ENCODE measurements at regions not wholly inside any gene's neighbourhood (a gene's known extent, or its start where the extent isn't known, plus 50 kb on each side); places are given as distances from the start of the nearest gene placed in this dataset.

GRCh38 chr5:165258197-165258771 is 1752.9 kb downstream of the MAT2B start:
- no peak for TF ChIP-seq CTCF (IDR thresholded peaks at IDR 0.05; ENCODE audit: low read depth, low read length, missing input control)
- no peak for TF ChIP-seq YY1 (IDR thresholded peaks at IDR 0.05)
- no peak for TF ChIP-seq ZBTB33 (IDR thresholded peaks at IDR 0.05)
- no peak for TF ChIP-seq ATF3 (IDR thresholded peaks at IDR 0.05)
- no peak for TF ChIP-seq EGR1 (IDR thresholded peaks at IDR 0.05; ENCODE audit: low read depth in 2 of 2)
- no peak for TF ChIP-seq TAF1 (conservative IDR thresholded peaks at IDR 0.05)
- TF ChIP-seq RXRA (IDR thresholded peaks at IDR 0.05): no peak
- TF ChIP-seq GABPA (IDR thresholded peaks at IDR 0.05 in 1 of 2, conservative IDR thresholded peaks at IDR 0.05 in 1 of 2): no peak
- no peak for TF ChIP-seq FOXA1 (IDR thresholded peaks at IDR 0.05)
- TF ChIP-seq, protein P1, sequence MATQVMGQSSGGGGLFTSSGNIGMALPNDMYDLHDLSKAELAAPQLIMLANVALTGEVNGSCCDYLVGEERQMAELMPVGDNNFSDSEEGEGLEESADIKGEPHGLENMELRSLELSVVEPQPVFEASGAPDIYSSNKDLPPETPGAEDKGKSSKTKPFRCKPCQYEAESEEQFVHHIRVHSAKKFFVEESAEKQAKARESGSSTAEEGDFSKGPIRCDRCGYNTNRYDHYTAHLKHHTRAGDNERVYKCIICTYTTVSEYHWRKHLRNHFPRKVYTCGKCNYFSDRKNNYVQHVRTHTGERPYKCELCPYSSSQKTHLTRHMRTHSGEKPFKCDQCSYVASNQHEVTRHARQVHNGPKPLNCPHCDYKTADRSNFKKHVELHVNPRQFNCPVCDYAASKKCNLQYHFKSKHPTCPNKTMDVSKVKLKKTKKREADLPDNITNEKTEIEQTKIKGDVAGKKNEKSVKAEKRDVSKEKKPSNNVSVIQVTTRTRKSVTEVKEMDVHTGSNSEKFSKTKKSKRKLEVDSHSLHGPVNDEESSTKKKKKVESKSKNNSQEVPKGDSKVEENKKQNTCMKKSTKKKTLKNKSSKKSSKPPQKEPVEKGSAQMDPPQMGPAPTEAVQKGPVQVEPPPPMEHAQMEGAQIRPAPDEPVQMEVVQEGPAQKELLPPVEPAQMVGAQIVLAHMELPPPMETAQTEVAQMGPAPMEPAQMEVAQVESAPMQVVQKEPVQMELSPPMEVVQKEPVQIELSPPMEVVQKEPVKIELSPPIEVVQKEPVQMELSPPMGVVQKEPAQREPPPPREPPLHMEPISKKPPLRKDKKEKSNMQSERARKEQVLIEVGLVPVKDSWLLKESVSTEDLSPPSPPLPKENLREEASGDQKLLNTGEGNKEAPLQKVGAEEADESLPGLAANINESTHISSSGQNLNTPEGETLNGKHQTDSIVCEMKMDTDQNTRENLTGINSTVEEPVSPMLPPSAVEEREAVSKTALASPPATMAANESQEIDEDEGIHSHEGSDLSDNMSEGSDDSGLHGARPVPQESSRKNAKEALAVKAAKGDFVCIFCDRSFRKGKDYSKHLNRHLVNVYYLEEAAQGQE (IDR thresholded peaks at IDR 0.05): no peak
- TF ChIP-seq HNF4A (conservative IDR thresholded peaks at IDR 0.05): no peak

Data from liver (tissue), 3 donors.